Testis (tissue), 2 donors: ENCODE measurements at regions not wholly inside any gene's neighbourhood (a gene's known extent, or its start where the extent isn't known, plus 50 kb on each side); places are given as distances from the start of the nearest gene placed in this dataset.
"Not testable (repeated sequence)": the region's sequence is repeated elsewhere in the genome, so short reads cannot be mapped to it uniquely, and the experiment has no call there.

Experiments
- DNase-seq: peaks from one replicate; pipeline ENCODE4 v3.0.0-alpha.2; 2019
- H3K27ac ChIP-seq, 2 donors: fragments of 200-600 bp; sonication (generic); one replicate each; pipeline ENCODE4 v1.5.1; 2019
- H3K27me3 ChIP-seq: fragments of 200-600 bp; sonication (generic); one replicate; pipeline ENCODE4 v1.5.1; 2019
- H3K36me3 ChIP-seq: fragments of 200-600 bp; sonication (generic); one replicate; pipeline ENCODE4 v1.5.1; 2017; ENCODE audit warnings: low read depth; ENCODE audit errors: missing control alignments
- H3K4me1 ChIP-seq: fragments of 200-600 bp; sonication (generic); one replicate; pipeline ENCODE4 v1.5.1; 2019
- H3K4me3 ChIP-seq, 2 donors: fragments of 200-600 bp; sonication (generic); one replicate each; pipeline ENCODE4 v1.5.1; 2017 to 2019
- H3K9me3 ChIP-seq: fragments of 200-600 bp; sonication (generic); one replicate; pipeline ENCODE4 v1.5.1; 2017
- POLR2A ChIP-seq: fragments of 450-650 bp; IDR thresholded peaks from one replicate; pipeline ENCODE4 v1.6.1; 2017; ENCODE audit warnings: antibody characterized with exemption, mild to moderate bottlenecking, moderate library complexity
- WGBS, 2 donors: methylation state at CpG; one replicate each; pipeline ENCODE4 v1.1.5; 2018; 5-methylcytosine and 5-hydroxymethylcytosine counted together
- intact Hi-C: fragments of 100-400 bp; cut with DNase I; formaldehyde crosslinking; loops from one replicate; pipeline ENCODE4 v1.15.1; 2023; ENCODE audit warnings: low total_unique reads
- TF ChIP-seq, protein P1 (sequence below), 3 experiments: fragments of 450-650 bp in 2 of 3; fragments of 200-600 bp in 1 of 3; sonication (generic) in 1 of 3; IDR thresholded peaks; one replicate each; pipeline ENCODE4 v1.5.1; 2016 to 2019; ENCODE audit warnings: antibody characterized with exemption in 3 of 3, mild to moderate bottlenecking in 2 of 3, moderate library complexity in 1 of 3

DNA sequence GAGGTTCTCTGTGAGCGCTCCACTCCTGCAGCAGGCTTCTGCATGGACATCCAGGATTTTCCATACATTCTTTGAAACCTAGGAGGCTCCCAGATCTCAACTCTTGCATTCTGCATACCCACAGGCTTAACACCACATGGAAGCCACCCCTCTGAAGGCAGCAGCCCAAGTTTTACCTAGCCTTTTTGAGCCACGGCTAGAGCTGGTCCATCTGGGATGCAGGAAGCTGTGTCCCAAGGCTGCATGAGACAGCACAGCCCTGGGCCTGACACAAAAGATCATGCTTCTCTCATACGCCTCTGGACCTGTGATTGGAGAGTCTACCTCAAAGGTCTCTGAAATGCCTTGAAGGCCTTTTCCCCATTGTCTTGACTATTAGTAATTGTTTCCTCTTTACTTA, 53.6 kb upstream of the RPRM start:
- no peaks in the 10 kb centered on the region for H3K4me1 ChIP-seq
- H3K27ac ChIP-seq: no peak overlapping the region
- intact Hi-C loops: no loop called here
- 93 to 94% methylated on average over 3 of the region's 3 CpGs for WGBS, 2 donors
- no peak for DNase-seq
- no peaks in the 10 kb centered on the region for H3K36me3 ChIP-seq
- H3K27me3 ChIP-seq: no peaks in the 10 kb centered on the region
- TF ChIP-seq, protein P1, sequence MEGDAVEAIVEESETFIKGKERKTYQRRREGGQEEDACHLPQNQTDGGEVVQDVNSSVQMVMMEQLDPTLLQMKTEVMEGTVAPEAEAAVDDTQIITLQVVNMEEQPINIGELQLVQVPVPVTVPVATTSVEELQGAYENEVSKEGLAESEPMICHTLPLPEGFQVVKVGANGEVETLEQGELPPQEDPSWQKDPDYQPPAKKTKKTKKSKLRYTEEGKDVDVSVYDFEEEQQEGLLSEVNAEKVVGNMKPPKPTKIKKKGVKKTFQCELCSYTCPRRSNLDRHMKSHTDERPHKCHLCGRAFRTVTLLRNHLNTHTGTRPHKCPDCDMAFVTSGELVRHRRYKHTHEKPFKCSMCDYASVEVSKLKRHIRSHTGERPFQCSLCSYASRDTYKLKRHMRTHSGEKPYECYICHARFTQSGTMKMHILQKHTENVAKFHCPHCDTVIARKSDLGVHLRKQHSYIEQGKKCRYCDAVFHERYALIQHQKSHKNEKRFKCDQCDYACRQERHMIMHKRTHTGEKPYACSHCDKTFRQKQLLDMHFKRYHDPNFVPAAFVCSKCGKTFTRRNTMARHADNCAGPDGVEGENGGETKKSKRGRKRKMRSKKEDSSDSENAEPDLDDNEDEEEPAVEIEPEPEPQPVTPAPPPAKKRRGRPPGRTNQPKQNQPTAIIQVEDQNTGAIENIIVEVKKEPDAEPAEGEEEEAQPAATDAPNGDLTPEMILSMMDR (IDR thresholded peaks at IDR 0.05): no peak
- no peak for TF ChIP-seq POLR2A
- H3K9me3 ChIP-seq: no peaks in the 10 kb centered on the region
- no peak overlapping the region for H3K4me3 ChIP-seq

DNA sequence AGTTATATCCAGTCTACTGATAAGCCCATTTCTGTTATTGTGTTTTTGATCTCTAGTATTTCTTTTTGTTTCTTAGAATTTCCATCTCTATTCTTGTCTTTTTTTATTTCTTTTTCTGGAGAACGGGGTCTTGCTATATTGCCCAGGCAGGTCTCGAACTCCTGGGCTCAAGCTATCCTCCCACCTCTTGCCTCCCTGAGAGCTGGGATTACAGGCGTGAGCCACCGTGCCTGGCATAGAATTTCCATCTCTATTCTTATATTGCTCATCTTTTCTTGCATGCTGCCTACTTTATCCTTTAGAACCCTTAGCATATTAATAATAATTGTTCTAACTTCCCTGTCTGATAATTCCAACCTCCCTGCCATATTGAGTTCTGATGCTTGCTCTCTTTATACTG, 55.2 kb upstream of the RPRM start:
- H3K9me3 ChIP-seq, H3K27me3 ChIP-seq, H3K4me3 ChIP-seq, intact Hi-C loops, H3K27ac ChIP-seq, H3K4me1 ChIP-seq, DNase-seq, H3K36me3 ChIP-seq: not testable (repeated sequence)
- 93 to 95% methylated on average over 4 of the region's 4 CpGs for WGBS, 2 donors

- WGBS, 2 donors: 85 to 90% methylated on average over 7 of the region's 7 CpGs
Observed at GRCh38 chr2:153534590-153534989, 56.0 kb upstream of the RPRM start.

GRCh38 chr2:153536115-153536514, 57.6 kb upstream of the RPRM start:
- no peak overlapping the region for H3K27ac ChIP-seq
- TF ChIP-seq, protein P1 (IDR thresholded peaks at IDR 0.05): no peak
- intact Hi-C loops: no loop called here
- H3K9me3 ChIP-seq: no peaks in the 10 kb centered on the region
- H3K27me3 ChIP-seq: no peaks in the 10 kb centered on the region
- H3K4me3 ChIP-seq: no peak overlapping the region
- H3K4me1 ChIP-seq: no peaks in the 10 kb centered on the region
- no peak for DNase-seq
- H3K36me3 ChIP-seq: no peaks in the 10 kb centered on the region

More at GRCh38 chr2:153534590-153534989, 56.0 kb upstream of the RPRM start:
- H3K4me1 ChIP-seq, H3K27ac ChIP-seq, H3K36me3 ChIP-seq, H3K4me3 ChIP-seq, intact Hi-C loops, H3K27me3 ChIP-seq, H3K9me3 ChIP-seq, DNase-seq: not testable (repeated sequence)

- H3K4me3 ChIP-seq, DNase-seq, intact Hi-C loops, H3K27me3 ChIP-seq, H3K36me3 ChIP-seq, H3K4me1 ChIP-seq, H3K27ac ChIP-seq, H3K9me3 ChIP-seq: not testable (repeated sequence)
- WGBS, 2 donors: 100% methylated on average over 1 of the region's 1 CpG; no CpG with 5 or more reads in 1 of the 2 donors
Observed at GRCh38 chr2:153538102-153538501, 59.5 kb upstream of the RPRM start.

DNA sequence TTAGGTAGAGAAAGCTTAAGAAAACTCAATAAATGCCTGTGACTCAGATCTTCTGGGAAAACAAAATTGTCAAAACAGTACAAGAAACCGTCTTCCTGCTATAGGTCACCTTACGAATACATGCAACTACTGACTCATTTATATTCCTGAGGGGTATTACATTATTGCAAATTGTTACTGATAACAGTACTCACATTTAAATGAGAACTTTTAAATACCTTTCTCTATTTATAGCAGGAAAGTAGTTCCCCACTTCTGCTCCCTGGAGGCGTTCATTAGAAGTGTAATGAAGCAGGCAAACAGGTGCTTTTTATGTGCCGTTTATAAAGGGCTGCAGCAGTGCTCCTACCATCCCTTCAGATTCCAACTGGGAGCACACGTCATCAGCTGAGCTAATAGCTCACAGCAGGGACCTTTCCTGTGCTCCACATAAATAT, 65.1 kb upstream of the RPRM start:
- intact Hi-C loops: no loop called here
- Histone ChIP-seq H3K4me3 (no peak overlapping the region), H3K9me3 (no peaks in the 10 kb centered on the region), H3K4me1 (no peaks in the 10 kb centered on the region), H3K27ac (no peak overlapping the region), H3K27me3 (no peaks in the 10 kb centered on the region), H3K36me3 (no peaks in the 10 kb centered on the region)
- WGBS, 2 donors: 58 to 59% methylated on average over 5 of the region's 5 CpGs
- no peak for DNase-seq
- TF ChIP-seq, protein P1 (IDR thresholded peaks at IDR 0.05): no peak
- TF ChIP-seq POLR2A: no peak
